Stimulated activated CD4-positive, alpha-beta T cell treated with anti-CD3 and anti-CD28 coated beads, Interleukin-12 subunit alpha, Interleukin-12 subunit beta, amount 100 ng/mL, for 48 hours (primary cell): ENCODE measurements at regions not wholly inside any gene's neighbourhood (a gene's known extent, or its start where the extent isn't known, plus 50 kb on each side); places are given as distances from the start of the nearest gene placed in this dataset.

Experiments
- DNase-seq, 3 donors: peaks; one replicate each; pipeline ENCODE4 v3.0.0-alpha.2; 2020; ENCODE audit warnings: low read depth in 2 of 3, low spot score in 1 of 3

- no peak for DNase-seq
Observed at GRCh38 chr11:91686281-91686680, 538.3 kb upstream of the FAT3 start.

GRCh38 chr11:91673705-91674104, 550.9 kb upstream of the FAT3 start:
- no peak for DNase-seq

- no peak for DNase-seq
Observed at GRCh38 chr11:91664521-91664920, 560.1 kb upstream of the FAT3 start.

- DNase-seq: no peak
Observed at GRCh38 chr11:91660036-91660435, 564.6 kb upstream of the FAT3 start.

DNA sequence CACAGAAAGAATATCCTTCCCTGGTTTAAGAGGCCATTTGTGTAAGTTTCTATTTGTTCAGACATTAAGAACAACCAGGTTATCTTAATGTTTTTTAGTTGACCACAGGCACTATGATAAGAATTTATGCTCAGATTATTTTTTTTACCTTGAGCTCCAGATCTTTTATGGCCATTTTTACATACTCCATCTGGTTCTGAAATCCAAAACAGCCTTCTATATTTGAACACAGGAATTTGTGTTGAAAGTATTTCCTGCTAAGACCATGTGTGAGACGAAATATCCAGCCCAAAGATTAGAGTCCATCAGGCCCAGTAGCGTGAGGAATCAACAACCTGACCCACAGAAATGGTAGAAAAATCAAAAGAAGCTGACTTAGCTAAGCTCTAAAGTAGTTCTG, 569.9 kb upstream of the FAT3 start:
- no peak for DNase-seq

DNA sequence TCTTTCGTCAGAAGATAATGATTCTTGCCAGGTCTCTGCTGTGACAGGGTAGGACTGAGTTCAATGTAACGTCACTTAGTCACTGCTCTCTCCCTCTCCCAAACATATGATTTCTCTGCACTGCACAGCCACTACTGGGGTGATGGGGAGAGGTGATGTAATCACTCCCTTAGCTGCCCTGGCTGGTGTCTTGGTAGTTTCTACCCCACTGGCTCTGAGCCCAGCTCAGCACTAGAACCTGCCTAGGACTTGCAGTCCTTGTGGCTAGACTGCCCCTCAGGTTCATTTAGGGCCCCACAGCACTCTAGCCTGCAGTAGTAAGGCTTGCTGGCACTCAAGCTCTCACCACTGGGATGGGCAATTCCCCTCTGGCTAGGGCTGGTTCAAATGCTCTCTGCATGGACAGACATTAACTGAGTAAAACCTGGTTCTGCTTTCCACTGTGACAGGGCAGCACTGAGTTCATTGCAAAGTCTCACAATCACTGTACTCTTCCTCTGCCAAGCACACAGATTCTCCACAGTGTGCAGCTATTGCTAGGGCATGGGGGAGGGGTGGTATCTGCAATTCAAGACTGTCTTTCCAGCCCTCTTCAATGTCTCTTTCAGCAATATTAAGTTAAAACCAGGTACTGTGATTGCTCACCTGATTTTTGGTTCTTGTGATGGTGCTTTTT, 571.4 kb upstream of the FAT3 start:
- DNase-seq: no peak

GRCh38 chr11:91650802-91651201, 573.8 kb upstream of the FAT3 start:
- no peak for DNase-seq

DNA sequence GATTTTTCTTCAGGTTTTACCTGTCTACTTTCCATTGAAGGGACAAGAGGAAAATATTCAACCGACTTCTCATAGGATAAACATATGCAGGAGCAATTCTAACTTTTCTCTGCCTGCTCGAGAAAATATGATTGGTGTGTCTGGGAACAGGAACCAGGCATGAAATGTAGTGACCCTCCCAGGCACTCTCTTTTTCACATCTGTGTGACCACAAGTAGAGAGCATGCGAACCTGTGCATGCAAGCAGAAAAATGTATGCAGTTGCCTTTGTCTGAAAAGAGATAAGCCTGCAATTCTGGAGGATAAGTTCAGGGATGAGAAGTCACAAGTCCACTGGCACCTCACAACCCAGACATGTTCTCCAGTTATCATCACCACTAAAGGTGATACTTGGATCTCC, 583.5 kb upstream of the FAT3 start:
- no peak for DNase-seq

DNA sequence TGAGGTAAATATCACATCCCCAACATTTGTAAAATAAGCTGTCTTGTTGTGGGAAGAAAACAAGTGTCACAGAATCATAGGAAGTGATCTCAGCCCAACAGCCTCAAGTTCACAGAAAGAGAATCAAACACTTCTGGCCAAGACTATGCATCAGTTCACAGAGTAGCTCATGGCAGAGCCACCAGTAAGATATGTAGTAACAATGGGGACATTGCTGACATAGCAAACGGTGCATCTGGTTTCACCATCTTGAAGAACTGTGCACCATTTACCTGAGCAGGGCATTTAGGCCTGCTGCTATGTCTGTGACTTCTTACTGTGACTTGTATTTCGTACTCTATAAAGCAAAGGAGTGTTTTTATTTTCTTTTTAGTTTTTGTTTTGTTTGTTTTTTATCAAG, 585.3 kb upstream of the FAT3 start:
- DNase-seq: no peak

DNA sequence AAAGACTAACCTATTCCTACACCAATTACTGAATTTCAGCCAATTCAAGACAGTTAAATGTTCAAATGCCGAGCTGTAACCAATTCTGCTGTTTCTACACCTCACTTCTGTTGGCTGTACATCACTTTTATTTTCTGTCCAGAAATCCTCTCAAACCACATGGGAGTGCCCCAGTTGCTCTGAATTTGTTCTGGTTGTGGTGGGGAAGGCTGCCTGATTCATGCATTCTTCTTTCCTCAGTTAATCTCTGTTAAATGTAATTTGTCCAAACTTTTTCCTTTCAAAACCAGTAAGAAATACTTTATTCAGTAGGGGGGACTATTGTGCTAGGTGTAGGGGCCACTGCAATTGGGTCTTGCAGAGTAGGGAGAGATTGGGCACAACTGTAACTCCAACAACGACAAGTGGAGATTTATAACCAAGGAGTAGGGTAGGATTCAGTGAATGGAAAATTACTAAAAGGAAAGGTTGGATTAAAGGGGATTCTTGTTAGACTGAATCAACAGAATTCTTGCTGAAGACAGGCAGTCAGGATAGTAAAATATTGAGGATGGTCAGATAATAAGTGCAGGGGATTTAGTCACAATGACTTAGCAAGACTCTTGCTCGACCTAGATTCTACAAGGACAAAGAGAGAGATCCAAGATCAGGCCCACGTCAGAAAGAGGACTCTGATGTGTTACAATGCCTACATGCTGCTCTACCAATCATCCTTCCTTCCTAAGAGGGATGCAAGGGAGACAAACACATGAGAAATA, 593.5 kb upstream of the FAT3 start:
- no peak for DNase-seq

DNA sequence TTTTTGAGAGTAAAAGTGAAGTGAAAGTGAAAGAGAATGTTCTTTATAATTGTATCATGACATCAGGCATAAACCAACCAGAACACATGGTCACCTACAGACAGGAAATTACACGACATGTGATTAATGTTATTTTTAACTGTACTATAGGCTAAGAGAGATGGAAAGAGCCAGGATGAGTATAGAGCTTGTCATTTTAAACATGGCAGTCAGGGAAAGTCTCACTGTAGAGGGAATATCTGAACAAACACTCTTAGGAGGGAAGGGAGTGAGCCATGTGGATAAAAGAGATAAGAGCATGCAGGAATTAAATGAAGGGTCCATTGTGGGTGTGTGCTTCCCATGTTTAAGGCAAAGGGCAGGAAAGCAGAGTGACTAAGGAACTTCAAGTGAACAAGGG, 599.1 kb upstream of the FAT3 start:
- DNase-seq: no peak

DNA sequence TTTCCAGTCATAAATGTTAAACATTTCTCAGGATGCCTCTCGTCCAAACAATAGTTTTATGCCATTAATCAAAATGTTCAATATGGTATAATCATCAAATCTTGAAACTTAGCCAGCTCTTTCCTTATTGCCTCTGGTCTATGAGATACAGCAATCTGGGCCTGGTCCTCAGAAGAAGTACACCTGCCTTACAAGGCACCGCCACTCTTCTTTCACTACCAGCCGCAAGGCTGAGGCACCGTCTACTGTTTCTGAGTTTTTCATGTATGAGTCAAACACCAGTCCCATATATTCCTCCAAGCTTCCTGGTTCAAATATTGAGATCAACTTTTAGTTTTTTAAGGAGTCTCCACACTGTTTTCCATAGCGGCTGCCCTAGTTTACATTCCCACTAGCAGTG, 600.6 kb upstream of the FAT3 start:
- no peak for DNase-seq

DNA sequence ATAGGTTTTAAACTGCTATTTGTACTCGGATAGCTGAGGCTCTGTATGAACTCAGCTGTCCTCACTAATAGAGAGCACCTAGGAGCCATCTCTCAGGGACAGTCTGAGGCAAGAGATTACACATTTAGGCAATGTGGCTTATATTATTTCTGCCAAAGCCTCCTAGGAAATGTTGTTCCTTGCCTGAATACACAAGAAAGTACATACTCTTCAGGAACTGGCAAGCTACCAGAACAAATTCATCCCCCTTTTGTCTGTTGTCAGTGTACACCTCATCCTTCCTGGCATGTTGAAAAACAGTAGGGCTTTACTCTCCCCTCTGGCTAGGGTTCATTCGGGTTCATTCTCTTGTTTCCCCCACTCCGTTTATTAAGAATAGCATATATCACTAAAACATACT, 615.9 kb upstream of the FAT3 start:
- no peak for DNase-seq

DNA sequence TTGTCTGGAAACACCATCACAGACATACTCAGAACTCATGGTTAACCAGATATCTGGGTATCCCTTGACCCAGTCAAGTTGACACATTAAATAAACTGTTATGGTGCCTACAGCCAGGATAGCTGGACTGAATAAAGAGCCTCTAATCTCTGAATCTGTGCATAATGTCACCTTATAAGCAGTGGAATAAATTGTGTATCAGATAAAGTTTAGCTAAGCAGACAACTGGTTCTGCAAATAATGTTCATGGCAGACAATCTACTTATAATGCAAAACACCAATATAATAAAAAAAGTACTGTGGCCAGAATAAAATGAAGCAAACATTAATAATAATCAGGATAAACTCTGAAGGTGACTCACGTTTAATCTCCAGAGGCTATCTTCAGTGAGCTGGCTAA, 628.5 kb upstream of the FAT3 start:
- no peak for DNase-seq

DNA sequence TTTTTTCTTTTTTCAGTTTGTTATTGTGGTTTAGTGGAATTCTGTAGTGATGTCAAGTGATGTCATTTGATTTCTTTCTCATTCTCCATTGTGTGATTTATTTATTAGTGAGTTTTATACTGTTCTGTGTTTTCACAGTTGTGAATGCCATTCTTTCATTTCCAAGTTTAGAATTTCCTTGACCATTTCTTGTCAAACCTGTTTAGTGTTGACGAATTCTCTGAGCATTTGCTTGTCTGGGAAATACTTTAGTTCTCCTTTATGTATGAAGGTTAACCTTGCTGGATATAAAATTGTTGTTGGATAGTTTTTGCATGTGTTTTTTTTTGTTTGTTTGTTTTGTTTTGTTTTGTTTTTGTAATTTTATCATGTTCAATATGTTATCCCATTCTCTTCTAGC, 633.6 kb upstream of the FAT3 start:
- DNase-seq: no peak

GRCh38 chr11:91587131-91587530, 637.5 kb upstream of the FAT3 start:
- no peak for DNase-seq

DNA sequence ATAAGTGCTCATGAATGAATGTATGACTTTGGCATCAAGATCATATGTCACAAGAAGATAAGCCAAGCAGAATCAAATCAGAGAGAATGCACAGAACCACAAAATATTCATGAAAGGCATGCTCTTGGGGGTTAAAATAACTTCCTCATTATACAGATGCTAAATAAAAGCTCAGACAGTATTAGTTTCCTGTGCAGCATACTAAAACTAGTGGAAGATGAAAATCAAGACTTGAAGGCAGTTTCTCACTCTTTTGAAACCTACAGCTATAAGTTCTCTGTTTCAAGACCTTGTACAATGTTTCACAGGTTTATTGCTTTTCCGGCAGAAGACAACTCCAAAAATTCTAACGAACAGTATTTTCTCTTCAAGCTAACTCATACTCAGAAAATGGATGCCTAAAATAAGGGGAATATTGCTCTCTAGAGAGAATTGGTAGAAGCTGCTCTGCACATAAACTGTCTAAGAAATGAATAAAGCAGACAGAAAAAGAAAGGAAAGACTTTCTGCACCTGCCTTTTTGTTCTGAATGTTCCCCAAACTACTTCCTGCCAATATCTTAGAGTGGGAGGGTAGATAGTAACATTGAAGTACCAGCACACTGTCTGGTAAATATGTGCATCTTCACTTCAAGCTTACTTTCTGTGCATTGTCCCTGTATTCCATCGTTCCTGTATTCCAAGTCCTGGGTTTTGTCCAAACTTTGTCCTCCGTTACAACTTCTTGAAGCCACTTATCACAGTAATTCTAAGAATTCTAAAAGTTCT, 639.4 kb upstream of the FAT3 start:
- no peak for DNase-seq

DNA sequence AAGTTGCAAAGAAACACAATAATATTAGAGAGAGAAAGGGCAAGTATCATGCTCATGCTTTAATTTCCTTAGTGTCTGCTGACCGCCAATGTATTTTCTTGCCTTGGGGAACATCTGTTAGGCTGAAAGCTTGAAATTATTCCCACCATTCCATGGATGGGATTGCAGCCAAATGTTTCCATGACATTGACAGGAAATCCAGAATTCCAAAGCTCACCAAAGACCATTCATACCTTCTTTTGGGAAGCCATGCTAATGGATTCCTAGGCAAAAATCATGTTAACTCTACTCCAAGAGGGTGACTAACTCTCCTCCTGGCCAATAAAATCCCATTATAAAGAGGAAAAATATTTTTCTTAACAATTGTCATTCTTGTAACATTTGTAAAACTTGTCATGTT, 661.4 kb upstream of the FAT3 start:
- no peak for DNase-seq

DNA sequence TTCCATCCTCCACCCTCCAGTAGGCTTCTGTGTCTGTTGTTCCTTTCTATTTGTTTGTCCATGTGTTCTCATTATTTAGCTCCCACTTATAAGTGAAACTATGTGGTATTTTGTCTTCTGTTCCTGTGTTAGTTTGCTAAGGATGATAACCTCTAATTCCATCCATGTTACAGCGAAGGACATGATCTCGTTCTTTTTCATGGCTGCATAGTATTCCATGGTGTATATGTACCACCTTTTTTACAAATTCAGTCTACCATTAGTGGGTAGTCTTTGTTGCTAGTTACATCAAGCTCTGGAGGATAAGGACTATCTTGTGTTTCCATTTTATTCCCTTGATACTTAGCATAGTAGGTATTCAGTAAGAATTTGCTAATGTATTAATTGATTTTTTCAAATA, 664.2 kb upstream of the FAT3 start:
- no peak for DNase-seq

DNA sequence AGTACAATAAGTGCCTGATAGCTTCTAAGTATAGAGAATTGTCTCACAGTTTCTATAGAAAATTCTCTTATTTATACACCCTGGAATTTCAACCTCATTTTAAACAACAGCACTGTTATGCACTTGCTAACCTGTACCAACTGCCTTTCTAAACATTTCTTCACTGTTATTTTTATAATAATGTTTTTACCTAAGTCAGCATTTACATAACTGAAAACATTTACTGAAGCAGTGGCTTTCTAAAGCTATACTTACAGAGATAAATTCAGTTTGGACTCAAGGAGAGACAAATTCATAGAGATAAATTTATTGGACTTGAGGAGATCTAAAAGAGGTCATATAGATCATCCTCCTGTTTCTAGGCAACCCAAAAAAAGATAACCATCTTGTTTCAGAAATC, 686.6 kb upstream of the FAT3 start:
- no peak for DNase-seq

GRCh38 chr11:91536366-91536765, 688.3 kb upstream of the FAT3 start:
- DNase-seq: no peak

GRCh38 chr11:91528965-91529364, 695.7 kb upstream of the FAT3 start:
- no peak for DNase-seq
